T-helper 9 cell (primary cell): ENCODE measurements at regions not wholly inside any gene's neighbourhood (a gene's known extent, or its start where the extent isn't known, plus 50 kb on each side); places are given as distances from the start of the nearest gene placed in this dataset.

Experiments
- DNase-seq: peaks from one replicate; pipeline ENCODE4 v3.0.0-alpha.2; 2020

DNA sequence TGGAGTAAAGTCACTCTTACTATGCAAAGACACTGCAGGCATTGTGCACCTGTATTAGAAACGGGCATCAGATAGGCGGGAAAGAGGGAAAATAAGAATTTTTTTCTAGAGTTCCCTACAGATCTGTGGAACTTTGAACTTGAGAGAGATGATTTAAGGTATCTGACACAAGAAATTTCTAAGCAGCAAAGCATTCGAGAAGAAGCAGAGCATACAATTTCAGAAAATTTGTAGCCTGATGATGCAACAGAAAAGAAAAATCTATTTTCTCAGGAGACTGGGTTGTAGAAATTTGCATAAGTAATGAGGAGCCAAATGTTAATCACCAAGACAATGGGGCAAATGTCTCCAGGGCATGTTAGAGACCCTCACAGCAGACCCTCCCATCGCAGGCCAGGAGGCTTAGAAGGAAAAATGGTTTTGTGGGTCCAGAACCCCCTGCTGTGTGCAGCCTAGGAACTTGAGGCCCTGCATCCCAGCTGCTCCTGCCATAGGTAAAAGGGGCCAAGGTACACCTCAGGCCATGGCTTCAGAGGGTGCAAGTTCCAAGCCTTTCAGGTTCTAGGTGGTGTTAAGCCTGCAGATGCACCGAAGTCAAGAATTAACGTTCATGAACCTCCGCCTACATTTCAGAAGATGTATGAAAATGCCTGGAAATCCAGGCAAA is 163.5 kb upstream of the GTF2H2 start:
- DNase-seq, result peak; percentile 0
